GM12878 (cell line): ENCODE measurements at regions not wholly inside any gene's neighbourhood (a gene's known extent, or its start where the extent isn't known, plus 50 kb on each side); places are given as distances from the start of the nearest gene placed in this dataset.

Source experiments
- BACH1 ChIP-seq: fragments of 450-650 bp; IDR thresholded peaks from 2 replicates; pipeline ENCODE4 v1.6.1; 2017; ENCODE audit warnings: mild to moderate bottlenecking, borderline replicate concordance
- EP300 ChIP-seq, 2 experiments: fragments of 150-350 bp in 1 of 2; IDR thresholded peaks; 2 replicates each; pipeline ENCODE4 v1.6.1; 2011 to 2012; ENCODE audit warnings: low read depth in 2 of 2, low read length in 2 of 2, borderline replicate concordance in 1 of 2, improper control_type of control experiment in 1 of 2, inconsistent platforms in 1 of 2; ENCODE audit not compliant: control insufficient read depth in 1 of 2
- ESRRA ChIP-seq: IDR thresholded peaks from 2 replicates; pipeline ENCODE4 v1.6.1; 2012; ENCODE audit warnings: mild to moderate bottlenecking, low read length, improper control_type of control experiment
- HCFC1 ChIP-seq: fragments of 150-350 bp; IDR thresholded peaks from 2 replicates; pipeline ENCODE4 v1.6.1; 2014; ENCODE audit warnings: low read length
- HDAC6 ChIP-seq: fragments of 200-600 bp; sonication (generic); IDR thresholded peaks from one replicate; pipeline ENCODE4 v1.8.0; 2017; ENCODE audit warnings: antibody characterized with exemption; ENCODE audit not compliant: unreplicated experiment
- POLR2A ChIP-seq: IDR thresholded peaks from 2 replicates; pipeline ENCODE4 v1.6.1; 2011; ENCODE audit warnings: low read depth, mild to moderate bottlenecking, low read length
- RAD21 ChIP-seq: IDR thresholded peaks from 2 replicates; pipeline ENCODE4 v1.6.1; 2011; ENCODE audit warnings: mild to moderate bottlenecking, low read depth, low read length, moderate library complexity; ENCODE audit not compliant: insufficient read depth
- RFX5 ChIP-seq: IDR thresholded peaks from 2 replicates; pipeline ENCODE4 v1.6.1; 2011; ENCODE audit warnings: low read depth, low read length, improper control_type of control experiment
- SPI1 ChIP-seq: IDR thresholded peaks from 2 replicates; pipeline ENCODE4 v1.6.1; 2011; ENCODE audit warnings: low read depth, mild to moderate bottlenecking, low read length, moderate library complexity, borderline replicate concordance; ENCODE audit not compliant: insufficient read depth
- SREBF2 ChIP-seq: IDR thresholded peaks from 2 replicates; pipeline ENCODE4 v1.6.1; 2012; ENCODE audit warnings: mild to moderate bottlenecking, low read length
- TF ChIP-seq, protein P1 (sequence below), 3 experiments: IDR thresholded peaks in 2 of 3; conservative IDR thresholded peaks in 1 of 3; 2 replicates each; pipeline ENCODE4 v1.5.1; 2011; ENCODE audit warnings: low read depth in 3 of 3, low read length in 3 of 3, mild to moderate bottlenecking in 3 of 3, control low read depth in 2 of 3, moderate library complexity in 2 of 3, inconsistent platforms in 1 of 3, mixed read lengths in 1 of 3; ENCODE audit not compliant: control insufficient read depth in 2 of 3, insufficient read depth in 1 of 3; ENCODE audit errors: extremely low read depth in 1 of 3
- TF ChIP-seq, protein P2 (sequence below): IDR thresholded peaks from 2 replicates; pipeline ENCODE4 v1.6.1; 2011; ENCODE audit warnings: low read depth, mild to moderate bottlenecking, low read length, moderate library complexity, borderline replicate concordance; ENCODE audit errors: extremely low read depth
- TF ChIP-seq, protein P3 (sequence below): IDR thresholded peaks from 2 replicates; pipeline ENCODE4 v1.6.1; 2012; ENCODE audit warnings: low read depth, low read length, improper control_type of control experiment
- TF ChIP-seq, protein P4 (sequence below): IDR thresholded peaks from 2 replicates; pipeline ENCODE4 v1.6.1; 2012; ENCODE audit warnings: mild to moderate bottlenecking, low read depth, low read length

DNA sequence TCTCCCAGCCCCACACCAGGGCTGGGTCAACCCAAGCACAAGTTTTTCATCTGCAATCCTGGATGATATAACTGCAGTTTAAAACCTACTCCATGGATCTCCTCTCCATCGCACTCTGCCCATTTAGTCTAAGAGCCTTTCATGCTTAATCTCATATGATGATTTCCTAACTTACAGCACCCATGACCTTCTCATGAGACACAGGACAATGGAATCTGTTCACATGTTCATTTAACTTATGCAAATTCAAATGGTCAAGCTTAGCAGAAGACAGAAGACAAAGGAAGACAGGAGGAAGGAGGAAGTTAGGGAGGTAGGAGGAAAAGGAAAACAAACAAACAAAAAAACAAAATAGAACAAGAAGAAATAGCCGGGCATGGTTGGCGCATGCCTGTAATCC lies 64.6 kb upstream of the PNMA1 start:
- TF ChIP-seq SREBF2: no peak
- TF ChIP-seq, protein P1, sequence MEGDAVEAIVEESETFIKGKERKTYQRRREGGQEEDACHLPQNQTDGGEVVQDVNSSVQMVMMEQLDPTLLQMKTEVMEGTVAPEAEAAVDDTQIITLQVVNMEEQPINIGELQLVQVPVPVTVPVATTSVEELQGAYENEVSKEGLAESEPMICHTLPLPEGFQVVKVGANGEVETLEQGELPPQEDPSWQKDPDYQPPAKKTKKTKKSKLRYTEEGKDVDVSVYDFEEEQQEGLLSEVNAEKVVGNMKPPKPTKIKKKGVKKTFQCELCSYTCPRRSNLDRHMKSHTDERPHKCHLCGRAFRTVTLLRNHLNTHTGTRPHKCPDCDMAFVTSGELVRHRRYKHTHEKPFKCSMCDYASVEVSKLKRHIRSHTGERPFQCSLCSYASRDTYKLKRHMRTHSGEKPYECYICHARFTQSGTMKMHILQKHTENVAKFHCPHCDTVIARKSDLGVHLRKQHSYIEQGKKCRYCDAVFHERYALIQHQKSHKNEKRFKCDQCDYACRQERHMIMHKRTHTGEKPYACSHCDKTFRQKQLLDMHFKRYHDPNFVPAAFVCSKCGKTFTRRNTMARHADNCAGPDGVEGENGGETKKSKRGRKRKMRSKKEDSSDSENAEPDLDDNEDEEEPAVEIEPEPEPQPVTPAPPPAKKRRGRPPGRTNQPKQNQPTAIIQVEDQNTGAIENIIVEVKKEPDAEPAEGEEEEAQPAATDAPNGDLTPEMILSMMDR (IDR thresholded peaks at IDR 0.05 in 2 of 3, conservative IDR thresholded peaks at IDR 0.05 in 1 of 3; ENCODE audit: control insufficient read depth in 2 of 3, extremely low read depth in 1 of 3, insufficient read depth in 1 of 3, low read depth in 3 of 3, low read length in 3 of 3): no peak
- no peak for TF ChIP-seq POLR2A
- no peak for TF ChIP-seq HDAC6
- no peak for TF ChIP-seq SPI1
- TF ChIP-seq, protein P2, sequence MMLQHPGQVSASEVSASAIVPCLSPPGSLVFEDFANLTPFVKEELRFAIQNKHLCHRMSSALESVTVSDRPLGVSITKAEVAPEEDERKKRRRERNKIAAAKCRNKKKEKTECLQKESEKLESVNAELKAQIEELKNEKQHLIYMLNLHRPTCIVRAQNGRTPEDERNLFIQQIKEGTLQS: no peak
- TF ChIP-seq ESRRA: no peak
- TF ChIP-seq HCFC1: no peak
- TF ChIP-seq RAD21: no peak
- TF ChIP-seq, protein P3, sequence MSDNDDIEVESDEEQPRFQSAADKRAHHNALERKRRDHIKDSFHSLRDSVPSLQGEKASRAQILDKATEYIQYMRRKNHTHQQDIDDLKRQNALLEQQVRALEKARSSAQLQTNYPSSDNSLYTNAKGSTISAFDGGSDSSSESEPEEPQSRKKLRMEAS: no peak
- TF ChIP-seq RFX5: no peak
- no peak for TF ChIP-seq BACH1
- TF ChIP-seq EP300 (IDR thresholded peaks at IDR 0.05; ENCODE audit: borderline replicate concordance in 1 of 2, control insufficient read depth in 1 of 2, low read depth in 2 of 2, low read length in 2 of 2): no peak
- TF ChIP-seq, protein P4, sequence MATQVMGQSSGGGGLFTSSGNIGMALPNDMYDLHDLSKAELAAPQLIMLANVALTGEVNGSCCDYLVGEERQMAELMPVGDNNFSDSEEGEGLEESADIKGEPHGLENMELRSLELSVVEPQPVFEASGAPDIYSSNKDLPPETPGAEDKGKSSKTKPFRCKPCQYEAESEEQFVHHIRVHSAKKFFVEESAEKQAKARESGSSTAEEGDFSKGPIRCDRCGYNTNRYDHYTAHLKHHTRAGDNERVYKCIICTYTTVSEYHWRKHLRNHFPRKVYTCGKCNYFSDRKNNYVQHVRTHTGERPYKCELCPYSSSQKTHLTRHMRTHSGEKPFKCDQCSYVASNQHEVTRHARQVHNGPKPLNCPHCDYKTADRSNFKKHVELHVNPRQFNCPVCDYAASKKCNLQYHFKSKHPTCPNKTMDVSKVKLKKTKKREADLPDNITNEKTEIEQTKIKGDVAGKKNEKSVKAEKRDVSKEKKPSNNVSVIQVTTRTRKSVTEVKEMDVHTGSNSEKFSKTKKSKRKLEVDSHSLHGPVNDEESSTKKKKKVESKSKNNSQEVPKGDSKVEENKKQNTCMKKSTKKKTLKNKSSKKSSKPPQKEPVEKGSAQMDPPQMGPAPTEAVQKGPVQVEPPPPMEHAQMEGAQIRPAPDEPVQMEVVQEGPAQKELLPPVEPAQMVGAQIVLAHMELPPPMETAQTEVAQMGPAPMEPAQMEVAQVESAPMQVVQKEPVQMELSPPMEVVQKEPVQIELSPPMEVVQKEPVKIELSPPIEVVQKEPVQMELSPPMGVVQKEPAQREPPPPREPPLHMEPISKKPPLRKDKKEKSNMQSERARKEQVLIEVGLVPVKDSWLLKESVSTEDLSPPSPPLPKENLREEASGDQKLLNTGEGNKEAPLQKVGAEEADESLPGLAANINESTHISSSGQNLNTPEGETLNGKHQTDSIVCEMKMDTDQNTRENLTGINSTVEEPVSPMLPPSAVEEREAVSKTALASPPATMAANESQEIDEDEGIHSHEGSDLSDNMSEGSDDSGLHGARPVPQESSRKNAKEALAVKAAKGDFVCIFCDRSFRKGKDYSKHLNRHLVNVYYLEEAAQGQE: no peak
